Nucleus accumbens (tissue), 56 donors: ENCODE measurements at regions not wholly inside any gene's neighbourhood (a gene's known extent, or its start where the extent isn't known, plus 50 kb on each side); places are given as distances from the start of the nearest gene placed in this dataset.

Experiments
- DNase-seq, 56 donors: peaks; one replicate each; lab custom pipeline; 2025; lab: John Stamatoyannopoulos, UW

DNA sequence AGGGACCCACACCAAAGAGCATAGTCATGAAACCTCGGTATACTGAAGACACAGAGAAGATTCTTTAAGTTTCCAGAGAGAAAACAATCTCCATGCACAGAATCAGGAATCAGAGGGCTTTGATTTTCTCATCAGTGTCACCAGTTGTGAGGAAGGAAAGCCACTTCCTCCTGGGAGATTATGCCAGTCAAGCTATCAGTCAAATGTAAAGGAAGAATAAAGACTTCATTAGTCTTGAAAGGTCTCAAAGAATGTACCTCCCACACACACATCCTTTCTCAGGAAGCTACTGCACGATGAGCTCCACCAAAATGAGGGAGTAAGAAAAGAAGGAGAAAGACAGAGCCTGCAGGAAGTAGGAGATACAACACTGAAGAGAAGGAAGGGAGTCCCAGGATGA lies 486.3 kb downstream of the SHQ1 start:
- DNase-seq = no peak

DNA sequence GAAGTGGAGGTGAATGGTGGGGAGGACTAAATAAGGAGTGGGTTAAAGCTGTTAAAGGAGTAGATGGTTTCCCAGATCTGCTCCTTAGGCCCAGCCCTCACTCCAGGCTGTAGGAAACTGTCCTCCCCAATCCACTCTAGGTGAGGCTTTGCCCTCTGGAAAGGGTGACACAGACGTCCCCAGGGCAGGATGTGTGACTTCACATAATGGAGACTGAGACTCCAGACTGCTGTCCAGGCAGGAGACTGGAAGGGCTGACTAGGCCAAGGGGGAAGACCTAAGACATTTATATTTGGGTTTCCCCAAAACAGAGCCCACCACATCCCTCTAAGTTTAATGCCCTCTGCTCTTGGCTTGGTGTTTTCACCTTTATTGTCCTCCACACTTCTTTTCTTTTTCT lies 488.5 kb downstream of the SHQ1 start:
- no peak for DNase-seq

DNA sequence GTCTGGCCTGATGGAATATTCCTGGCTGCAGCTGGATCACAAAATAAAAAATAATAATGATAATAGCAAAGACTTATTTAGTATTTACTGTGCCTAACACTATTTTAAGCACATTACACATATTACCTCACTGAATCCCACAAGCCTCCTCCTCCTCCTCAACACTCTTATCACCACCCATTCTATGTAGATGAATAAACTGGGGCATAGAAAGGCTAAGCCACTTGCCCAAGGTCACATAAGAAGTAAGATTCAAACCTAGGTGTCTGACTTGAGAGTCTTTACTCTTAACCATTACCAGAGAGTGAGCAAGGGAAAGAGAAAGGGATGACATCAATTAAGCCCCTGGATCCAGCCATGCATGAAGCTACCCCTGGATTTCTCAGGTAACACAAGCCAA lies 493.1 kb downstream of the SHQ1 start:
- DNase-seq = no peak

DNA sequence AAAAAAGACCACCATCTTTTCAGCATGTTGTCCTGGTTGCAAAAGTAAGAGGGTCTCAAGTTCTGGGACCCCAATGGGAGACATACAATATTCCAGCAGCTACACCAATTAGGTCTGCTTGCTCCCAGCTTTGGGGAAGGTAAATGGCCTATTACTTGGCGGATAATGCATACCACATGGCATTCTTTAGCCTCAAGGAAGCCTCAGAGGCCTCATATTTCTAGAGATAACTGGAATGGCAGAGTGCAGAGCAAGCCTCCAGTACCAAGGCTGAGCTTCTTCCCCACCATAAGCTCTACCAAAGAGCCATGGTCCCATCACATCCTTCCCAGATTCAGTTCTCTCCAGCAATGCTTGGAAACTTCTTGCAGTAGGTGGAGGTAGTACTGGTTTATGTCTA lies 493.8 kb downstream of the SHQ1 start:
- DNase-seq = no peak

DNA sequence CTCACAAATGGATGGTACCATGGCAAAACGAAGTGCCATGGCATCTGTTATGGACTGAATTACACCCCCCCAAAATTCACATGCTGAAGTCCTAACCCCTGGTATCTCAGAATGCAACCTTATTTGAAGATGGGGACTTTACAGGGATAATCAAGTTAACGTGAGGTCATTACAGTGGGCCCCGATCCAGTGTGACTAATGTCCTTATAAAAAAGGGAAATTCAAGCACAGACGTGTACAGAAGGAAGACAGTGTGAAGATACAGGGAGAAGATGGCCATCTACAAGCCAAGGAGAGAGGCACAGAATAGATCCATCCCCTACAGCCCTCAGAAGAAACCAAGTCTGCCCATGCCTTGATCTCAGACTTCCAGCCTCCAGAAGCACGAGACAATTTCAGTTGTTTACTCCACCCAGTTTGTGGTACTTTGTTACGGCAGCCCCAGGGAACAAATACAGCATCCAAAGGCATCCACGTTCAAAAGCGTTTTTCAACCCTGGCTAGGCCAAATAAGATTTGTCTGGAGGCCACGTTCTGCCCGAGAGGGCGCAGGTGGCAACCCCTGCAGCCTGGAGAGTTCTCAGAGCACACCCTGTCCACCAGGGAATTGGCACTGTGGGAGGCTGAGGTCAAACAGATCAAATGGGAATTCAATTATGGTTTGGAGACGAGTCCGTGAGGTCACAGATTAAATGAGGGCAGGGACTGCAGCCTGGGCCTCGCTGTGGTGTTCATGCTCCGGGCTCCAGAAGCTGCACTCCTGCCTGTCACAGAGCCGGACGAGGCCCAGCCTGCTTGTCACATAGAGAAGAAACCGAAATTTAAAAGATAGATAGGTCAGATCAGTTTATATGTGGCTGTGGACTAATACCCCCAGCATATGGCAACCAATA lies 494.8 kb downstream of the SHQ1 start:
- DNase-seq = no peak

DNA sequence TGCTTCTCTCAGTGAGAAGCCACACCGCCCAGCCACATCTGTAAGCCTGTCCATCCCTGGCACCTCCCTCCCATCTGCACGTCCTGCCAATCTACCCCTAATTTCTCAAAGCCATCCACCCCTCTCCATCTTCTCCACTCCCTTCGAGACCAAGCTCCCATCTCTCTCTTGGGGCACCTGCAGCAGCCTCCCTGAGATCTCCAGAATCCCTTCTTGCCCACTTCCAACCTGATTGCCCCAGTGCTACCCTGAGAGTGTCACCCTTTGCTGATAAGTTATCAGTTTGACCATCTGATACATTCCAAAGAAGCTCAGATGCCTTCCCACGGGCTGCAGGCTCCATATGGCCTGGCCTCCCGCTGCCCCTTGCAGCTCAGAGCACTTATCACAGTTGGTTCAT lies 496.1 kb downstream of the SHQ1 start:
- no peak for DNase-seq

DNA sequence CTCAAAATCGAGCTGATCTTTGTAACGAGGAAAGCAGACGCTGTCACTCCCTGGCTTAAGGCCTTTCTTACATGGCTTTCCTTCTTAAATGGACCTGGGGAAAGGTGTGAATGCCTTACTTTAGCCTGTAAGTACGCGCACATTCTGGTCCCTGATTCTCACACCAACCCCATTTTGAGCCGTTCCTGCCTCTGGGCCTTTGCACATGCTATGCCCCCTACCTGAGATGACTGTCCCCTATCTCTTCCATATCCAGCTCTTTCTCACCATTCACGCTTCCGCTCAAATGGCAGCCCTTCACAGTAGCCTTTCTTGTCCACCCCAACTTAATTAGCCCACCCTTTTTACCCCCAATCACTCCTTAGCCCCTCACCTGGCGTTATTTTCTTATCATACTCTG lies 496.7 kb downstream of the SHQ1 start:
- no peak for DNase-seq

DNA sequence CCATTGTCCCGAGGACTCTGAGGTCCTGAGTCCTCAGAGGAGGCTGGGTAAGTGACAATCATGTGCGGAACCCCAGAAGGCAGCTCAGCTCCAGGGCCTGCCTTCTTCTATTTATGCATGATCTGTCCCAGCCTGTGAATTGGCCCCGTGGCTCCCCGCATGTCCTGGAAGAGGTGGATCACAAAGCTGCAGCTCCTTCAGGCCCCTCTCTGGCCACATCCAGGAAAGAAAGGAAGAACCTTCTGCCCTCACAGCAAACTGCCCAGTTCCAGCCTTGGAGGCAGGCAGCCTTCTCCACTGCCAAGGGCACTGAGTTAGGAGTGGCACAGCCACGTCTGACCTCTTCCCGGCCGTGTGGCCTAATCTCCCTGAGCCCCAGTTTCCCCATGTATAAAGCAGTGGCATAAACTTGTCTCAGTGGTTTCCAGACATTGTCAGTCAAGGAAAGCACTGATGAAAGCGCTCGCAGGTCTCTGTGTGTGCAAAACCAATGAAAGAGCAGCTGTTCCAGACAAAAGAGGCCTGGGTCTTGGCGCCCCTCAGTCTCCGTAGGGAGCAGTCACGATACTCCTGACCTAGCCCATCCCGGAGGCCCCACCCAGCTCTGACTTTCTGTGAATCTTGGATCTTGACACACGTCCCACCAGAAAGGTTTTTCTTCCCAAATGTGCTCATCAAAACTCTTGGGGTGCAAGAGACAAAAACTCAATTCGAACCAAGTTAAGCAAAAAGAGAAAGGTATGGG lies 497.3 kb downstream of the SHQ1 start:
- DNase-seq = no peak

DNA sequence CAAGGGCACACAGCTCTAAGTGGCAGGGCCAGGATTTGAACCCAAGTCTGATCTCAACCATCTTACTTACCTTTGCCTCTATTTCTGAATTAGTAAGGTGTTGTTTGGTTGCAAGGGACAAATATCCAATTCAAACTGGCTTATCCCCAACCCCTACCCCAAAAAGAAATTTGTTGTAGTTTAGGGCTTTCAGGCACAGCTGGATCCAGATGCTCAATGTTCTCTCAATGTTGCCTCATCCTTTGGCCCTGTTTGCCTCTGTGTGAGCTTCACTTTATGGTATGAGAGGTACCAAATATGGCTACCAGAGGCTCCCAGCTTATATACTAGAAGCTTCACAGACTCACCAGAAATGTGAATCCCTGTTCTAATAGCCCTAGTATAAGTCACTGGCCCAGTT lies 499.9 kb downstream of the SHQ1 start:
- DNase-seq = no peak

DNA sequence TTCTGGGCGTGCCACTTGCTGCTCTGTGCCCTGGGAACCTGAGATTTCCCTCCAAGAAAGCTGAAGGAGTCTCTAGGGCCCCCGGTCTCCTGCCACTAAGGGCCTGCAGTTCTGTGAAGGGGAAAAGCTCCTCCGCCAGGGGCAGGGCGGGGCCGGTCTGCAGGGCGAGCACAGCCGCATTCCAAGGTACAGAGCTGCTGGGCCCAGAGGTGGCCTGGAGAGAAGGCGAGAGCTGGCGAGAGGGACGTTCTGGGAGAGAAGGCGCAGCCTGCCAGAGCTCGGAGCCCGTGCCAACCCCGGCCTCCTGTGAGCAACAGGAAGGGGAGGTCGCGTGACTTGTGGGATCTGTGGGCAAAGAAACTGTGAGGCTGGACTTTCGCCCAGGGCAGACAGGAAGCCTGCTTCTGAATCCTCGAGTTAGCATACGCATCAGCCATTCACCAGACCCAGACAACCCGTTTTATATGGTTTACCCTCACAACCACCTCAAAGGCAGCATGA lies 500.4 kb downstream of the SHQ1 start:
- peak in 17 of 56 donors; percentile 13 to 66 (median 26) for DNase-seq

DNA sequence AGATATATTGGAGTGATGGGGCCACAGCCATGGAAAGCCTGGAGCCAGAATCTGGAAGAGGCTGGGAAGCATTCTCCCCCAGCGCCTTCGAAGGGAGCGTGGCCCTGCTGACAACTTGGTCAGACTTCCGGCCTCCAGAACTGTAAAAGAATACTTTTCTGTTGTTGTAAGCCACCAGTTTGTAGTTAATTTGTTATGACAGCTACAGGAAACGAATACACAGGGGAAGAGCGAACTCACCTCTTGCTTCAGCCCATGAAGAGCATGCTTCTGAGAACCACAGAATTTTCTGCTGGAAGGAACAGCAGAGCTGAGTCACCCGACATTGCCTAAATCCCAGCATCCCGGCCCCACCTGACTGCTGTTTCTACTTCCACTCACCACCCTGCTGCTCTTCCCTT lies 501.7 kb downstream of the SHQ1 start:
- peak in 2 of 56 donors; percentile 20 to 25 for DNase-seq

DNA sequence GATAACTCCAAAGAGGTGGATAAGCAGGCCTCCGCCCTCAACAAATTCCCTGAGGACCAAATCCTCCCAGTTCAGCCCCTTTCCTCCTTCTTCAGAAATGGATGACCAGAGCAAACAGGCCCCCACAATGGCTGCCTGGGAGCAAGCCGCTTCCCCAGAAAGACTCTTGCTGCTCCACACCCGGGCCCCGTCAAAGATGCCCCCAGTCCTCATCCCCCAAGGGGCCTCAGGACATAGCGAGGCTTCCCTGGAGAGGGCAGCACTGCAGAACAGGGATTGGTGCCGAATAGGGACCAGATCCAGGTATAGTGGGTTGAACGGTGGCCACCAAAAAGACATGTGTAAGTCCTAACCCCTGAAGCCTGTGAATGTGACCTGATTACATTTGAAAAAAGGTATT lies 502.3 kb downstream of the SHQ1 start:
- DNase-seq = no peak

DNA sequence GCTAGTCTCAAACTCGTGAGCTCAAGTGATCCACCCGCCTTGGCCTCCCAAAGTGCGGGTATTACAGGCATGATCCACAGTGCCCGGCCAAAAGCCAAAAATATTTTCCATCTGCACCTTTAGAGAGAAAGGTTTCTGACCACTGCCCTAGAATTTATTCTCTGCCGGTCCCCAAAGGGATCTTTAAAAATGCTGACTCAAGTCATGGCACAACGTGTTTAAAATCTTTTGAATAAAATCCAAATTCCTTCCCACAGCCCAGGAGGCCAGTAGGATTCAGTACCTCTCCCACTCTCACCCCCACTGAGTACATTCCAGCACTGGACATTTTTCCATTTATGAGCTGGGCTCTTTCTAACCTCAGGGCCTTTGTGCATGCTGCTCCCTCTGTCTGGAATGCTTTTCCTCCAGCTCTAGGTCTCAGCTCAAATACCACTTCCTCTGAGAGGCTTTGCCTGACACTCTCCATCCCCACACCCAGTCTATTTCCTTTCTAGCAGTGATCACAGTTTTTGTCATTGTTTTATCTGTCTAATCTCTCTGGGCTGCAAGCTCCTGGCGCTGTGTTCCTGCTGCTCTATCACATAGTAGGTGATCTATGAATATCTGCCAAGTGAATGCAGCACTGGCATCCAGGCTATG lies 502.9 kb downstream of the SHQ1 start:
- no peak for DNase-seq

DNA sequence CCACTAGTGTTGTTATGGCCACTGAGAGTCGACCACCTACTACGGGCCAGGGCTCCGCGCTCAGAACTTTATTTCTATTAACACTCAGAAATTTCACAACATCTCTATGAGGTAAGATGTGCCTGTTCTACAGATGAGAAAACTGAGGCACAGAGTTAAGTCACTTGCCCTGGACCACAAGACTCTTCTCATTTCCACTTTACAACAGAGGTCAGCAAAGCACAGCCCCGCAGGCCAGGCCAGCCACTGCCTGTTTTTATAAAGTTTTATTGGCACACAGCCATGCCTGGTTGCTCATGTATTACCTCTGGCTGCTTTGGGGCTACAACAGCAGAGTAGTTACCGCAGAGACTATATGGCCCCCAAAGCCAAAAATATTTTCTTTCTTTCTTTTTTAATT lies 503.6 kb downstream of the SHQ1 start:
- DNase-seq = no peak

DNA sequence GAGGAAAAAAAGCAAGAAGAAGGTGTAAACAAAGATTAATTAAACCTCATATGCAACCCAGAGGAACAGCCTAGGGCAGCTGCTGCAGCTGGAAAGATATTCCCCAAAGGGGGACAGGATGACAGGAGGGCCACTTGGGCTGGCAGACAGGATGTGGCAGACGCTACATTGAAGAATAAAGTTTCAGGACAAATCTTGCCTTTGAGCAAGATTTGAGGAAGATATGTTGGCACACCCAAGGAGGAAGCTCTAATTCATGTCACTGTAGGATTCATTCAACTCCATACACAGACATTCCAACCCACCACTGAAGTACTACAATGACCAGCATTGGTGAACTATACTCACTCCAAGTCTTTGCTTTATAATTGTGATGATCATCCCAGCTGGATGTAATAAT lies 504.0 kb downstream of the SHQ1 start:
- no peak for DNase-seq

DNA sequence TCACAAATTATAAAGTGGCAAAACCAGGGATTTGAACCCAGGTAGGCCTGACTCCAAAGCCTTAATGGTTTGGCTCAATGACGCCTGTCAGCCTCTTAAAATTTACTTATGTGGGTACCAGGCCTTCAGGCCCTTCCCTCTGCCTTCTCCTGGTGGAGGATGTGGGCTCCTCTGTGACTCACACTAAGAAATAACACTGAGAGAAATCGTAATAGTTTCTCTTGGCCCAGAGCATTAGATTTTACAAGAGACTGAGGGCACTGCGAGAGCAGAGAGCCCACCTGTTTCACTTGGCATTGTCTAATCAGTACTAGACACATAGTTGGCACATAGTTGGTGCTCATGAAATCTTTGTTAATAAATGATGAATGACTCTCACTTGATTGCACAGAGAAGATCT lies 505.2 kb downstream of the SHQ1 start:
- DNase-seq = no peak

DNA sequence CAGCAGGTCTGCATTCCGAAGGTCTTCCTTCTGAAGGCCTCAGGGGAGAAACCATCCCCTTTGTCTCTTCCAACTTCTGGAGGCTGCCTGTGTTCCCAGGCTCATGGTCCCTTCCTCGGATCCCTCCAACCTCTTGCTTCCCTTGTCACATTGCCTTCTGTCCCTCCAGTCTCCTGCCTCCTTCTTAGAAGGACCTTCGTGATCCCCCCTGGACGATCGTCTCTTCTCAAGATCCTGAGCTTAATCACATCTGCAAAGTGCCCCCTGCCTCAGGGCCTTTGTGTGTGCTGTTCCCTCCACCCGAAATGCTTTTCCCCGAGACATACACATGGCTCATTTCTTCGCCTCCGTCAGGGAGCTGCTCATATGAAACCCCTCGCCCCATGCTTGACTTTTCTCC lies 505.8 kb downstream of the SHQ1 start:
- no peak for DNase-seq

DNA sequence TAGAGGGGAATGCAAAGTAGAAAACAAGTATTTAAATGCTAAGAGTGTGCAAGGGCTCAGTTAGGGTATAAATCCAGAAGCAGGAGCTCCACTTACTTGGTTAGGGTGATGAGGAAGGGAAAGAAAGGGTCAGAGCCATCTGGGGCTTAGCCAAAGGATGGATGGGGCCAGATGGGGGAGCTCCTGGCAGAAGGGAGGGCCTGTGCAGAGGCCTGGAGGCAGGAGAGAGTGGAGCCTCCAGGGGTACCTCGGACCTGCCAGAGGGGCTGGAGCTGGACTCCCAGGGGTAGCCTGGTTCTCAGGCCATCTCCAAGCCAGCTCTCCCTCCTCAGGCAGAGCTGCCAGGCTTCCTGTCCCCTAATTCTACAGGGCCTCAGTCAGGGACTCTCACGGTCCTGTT lies 506.3 kb downstream of the SHQ1 start:
- no peak for DNase-seq

DNA sequence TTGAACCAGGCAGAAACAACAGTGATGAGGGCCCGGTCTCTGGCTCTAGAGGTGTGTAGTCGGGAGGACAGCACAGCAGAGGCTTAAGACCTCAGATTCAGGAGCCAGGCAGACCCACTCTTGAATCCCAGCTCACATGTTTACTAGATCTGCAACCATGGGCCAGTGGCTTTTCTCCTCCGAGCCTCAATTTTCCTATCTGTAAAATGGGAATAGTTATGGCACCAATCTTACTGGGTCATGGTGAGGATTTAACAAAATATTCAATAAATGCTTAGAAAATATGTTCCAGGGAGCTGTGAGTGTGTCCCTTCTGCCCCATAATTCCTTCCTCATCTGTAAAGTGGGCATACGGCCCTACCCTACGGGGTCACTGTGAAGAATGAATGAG lies 506.9 kb downstream of the SHQ1 start:
- no peak for DNase-seq

DNA sequence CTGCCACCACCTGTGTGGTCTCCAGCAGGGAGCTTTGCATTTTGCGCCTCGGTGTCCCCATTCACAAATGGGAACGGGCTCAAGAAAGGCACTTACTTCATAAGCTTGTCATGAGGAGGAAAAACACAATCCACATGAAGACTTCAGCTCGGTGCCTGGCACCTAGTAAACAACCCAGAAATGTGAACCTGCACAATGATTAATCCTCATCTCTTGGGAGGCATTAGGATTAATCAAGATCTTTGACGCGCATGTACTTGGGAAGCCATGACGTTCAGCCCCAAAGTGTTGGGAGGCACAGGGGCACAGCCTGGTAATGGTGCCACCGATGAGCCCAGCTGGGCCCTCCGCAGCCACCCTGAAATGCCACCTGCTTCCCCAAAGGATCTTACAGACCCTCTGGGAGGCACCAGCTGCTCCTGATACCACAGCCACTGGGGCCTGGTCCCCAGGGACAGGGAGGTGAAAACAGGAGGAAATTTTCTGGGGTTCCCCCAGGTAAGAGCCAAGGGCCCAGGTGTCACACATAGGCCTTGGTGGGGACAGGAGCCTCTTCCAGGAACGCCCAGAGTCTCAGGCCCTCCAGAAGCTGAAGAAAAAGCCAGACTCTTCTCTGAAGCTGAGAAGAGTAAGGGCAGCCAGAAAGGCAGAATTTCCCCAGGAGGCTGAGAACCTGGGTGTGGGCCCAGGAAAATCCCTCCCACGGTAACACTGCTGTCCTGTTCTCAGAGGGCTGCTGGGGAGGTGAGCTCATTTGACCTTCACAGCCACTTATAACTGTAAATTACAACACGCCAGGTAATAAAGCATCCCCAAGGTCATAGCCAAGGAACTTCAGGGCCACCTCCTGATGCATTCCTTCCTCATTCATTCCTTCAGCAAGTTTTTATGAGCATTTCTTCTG lies 507.5 kb downstream of the SHQ1 start:
- DNase-seq = no peak
